GM18517 (cell line): ENCODE measurements at regions not wholly inside any gene's neighbourhood (a gene's known extent, or its start where the extent isn't known, plus 50 kb on each side); places are given as distances from the start of the nearest gene placed in this dataset.

ENCODE experiments used
- ATAC-seq: cut with Tn5 transposase; IDR thresholded peaks from one replicate; pipeline ENCODE4 v1.9.1; 2021; ENCODE audit warnings: mild to moderate bottlenecking, moderate library complexity; ENCODE audit not compliant: unreplicated experiment

DNA sequence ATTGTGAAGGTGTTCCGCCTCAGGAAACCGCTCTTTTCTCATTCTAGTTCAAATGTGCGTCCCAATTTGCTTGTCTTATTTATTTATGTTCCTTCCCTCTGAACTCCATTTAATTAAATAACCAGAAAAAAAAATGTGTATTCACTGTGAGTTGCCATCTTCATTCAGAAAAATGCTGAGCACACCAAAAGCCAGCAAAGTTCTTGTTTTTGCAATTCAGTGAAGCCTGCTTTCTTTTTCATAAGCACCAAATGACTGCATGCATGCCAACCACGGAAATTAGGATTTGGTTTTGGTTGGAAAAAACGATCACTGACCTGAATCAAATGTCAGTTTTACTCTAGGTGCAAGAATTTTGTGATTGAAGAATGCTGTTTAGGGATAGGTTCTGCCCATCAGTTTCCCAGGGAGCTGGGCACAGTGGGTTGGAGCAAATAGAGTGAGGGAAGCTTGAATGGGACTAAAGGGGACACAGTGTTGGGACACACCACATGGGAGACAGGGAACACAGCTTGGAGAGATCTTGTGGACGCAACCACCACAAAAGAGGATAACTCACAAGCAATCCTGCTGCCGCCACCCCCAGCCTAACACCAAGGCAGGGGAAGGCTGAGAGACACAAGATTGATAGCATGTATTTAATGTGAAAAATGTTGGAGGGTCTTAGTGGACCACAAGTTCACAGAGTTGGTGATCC, 183.4 kb upstream of the GALNT2 start:
- ATAC-seq = no peak

GRCh38 chr1:229884765-229885164, 182.3 kb upstream of the GALNT2 start:
- ATAC-seq = no peak

- no peak for ATAC-seq
Observed at GRCh38 chr1:229885568-229886495, 181.2 kb upstream of the GALNT2 start.

DNA sequence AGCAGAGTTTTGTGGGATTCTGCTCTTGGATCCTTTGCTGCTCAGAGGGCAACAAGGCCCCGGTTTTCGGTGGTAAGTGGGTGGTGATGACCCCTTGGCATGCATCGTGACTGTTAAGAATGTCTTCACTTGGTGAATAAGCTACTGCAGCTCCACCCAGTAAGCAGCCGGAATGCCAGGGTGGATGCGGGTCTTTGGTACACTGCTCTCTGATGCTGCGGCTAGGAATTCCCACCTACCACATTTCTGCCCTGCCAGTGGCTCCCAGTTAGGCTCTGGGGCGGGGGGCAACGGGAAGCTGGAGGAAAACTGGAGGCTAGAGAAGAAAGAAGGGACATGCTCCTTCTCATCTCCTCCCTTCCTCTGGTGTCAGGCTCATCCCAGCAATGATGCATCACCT, 180.4 kb upstream of the GALNT2 start:
- no peak for ATAC-seq

DNA sequence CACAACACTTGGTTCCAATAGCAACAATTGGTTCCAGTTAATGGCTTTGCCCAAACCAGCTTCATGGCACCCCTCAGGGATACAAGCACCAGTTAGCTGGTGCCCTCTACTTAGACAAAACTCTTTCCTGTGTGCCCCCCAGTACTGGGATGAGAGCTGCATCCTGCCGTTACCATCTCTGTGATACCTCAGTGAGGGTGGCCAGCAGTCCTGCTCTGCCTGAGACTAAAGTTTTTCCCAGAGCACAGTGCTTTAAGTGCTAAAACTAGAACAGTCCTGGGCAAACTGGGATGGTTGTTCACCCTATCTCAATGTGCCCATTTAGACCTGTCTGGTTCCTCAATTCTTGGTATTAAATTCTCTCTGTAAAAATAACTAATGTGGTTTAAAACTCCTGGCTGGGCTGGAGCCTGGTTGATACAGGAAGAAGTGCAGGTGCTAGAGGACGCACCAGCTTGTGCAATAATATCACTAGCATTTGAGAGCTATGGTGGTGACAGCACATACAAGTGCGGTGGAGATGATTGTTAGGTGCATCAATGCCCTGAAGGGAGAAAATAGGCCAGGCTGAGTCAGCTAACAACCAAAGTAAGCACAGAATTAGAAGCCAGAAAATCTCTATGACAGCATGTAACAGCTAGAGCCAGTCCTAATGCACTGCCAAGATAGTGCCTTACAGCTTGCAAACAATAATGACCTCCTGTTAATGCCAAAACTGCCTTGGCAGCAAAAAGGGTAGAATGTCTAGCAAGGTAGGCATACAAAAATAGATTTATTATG, 179.8 kb upstream of the GALNT2 start:
- ATAC-seq = no peak

- ATAC-seq = no peak
Observed at GRCh38 chr1:229888157-229888556, 178.9 kb upstream of the GALNT2 start.

DNA sequence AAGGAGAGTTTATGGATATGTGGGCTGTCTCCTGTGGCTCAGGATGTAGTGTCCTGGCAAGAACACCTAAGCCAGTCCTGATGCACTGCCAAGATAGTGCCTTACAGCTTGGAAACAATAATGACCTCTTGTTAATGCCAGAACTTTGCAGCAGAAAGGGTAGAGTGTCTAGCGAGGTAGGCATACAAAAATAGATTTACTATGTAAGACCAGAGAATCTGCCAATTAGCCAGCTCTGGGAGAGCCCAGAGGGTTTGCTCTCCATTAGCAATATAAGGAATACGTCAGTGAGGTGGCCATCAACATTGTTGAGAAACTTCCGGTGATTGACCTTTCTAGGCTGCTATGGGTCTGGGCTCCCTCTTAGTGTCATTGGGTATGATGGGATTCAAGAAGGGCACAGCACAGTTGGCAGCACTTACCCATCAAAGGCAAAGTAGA, 178.5 kb upstream of the GALNT2 start:
- ATAC-seq = no peak

DNA sequence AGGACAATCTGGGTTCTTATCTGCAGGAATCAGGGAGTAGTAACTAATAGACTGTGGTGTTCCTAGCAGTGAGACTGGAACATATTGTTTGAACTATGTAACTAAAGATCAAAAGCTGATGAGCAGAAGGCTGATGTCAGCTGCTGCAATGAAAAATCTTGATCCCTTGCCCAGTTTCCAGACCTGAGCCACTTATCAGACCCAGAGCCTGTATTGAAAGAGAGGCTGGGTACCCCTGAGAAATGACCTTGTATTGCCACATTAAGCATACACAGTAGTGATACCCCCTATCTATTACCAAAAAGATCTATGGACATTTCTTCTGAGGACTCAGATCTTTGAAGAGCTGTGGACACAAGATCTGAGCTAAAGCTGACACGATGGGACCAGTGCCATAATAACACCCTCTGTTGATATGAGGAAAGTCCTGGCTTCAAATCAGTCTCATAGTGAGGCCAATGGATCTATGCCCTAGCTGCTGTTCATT, 178.0 kb upstream of the GALNT2 start:
- ATAC-seq = no peak

- ATAC-seq = no peak
Observed at GRCh38 chr1:229891227-229891626, 175.8 kb upstream of the GALNT2 start.

DNA sequence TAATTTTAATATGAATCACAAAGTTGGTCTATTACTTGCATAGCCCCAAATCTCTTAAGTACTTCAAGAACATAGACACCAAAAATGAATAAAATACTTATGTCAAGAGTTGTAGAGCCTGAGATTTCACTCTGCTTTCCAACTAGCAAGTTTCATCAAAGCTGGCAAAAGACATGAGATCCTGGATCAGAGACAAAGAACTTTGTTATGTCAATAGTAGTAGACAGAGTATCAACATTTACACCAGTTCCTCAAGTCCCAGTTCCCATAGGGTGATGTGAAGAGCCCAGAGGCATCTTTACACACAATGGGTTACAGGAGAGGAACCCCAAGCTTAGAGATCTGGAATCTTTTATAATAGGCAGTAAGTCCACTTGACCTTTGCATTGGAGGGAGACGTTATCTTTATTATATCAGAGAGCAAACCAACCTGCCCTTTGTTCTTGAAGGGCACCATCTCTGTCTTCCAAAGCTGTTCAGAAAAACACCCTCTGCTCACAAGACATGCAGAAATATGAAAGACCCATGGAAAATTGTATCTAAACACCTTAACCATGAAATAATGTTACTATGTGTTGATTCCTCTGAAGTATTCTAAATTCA, 174.4 kb upstream of the GALNT2 start:
- no peak for ATAC-seq

DNA sequence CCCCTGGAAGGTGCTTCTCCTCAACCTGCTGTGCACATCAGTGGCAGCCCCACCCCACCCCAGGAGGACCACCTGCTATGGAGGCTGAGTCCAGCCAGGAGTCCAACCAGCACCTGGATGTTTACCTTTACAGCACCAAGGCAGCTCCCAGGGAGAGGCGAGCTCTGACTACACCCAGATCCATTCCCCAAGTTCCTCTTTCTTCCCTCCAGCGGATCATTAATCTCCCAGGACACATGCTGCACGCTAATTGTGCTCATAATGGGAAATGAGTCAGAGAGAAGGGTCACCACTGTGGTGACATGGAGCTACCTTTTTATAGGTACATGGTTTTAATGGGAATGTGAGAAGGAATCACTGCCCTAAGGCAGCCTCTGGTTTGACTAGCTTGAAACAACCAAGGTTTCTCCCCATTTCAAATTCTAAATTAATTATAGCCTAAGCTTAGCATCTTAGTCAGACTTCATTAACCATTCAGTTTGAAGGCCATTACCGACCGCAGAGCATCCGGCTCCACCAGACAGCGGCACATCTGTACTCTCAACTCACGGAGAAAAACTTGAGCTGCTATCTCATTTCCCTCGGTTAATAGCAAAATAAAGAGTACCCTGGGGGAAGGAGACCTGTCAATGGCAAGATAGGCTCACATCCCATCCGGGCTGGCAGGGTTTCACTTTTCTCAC, 173.1 kb upstream of the GALNT2 start:
- no peak for ATAC-seq

GRCh38 chr1:229894532-229894931, 172.5 kb upstream of the GALNT2 start:
- no peak for ATAC-seq

- no peak for ATAC-seq
Observed at GRCh38 chr1:229895605-229896004, 171.4 kb upstream of the GALNT2 start.

DNA sequence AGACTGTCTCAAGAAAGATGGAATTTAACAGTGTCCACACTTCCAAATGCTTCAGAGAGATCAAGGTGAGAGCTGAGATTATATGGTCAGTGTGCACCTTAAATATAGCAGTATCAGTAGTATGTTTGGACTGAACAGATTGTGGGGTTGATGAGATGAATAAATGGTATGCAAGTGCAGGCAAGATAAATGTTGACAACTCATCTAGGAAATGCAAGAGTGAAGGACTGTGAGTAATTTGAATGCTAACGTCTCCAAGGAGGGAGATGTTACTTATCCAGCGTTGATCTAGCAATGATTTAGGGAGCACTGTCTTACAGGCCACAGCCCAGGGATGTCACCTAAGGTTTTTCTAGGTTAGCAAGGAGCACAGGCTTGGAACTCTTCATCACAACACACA, 170.7 kb upstream of the GALNT2 start:
- ATAC-seq = no peak

DNA sequence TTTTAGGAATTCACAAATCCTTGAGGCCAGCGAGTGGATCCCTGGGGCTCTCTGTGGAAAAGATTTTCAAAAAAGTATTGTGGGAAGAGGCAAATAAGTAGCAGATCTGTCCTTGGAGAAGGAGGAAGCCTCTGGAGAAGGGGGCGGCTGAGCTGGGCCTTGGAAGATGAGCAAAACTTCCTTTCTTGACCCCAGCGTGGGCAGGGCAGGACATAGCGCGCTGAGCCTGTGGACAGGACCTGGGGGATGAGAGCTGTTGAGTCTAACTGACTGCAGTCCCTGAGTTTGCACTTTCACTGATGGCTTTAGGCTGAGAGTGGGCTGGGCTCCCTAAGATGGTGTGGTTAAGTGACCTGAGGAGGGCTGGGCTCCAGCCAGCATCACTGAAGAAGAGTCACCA, 170.2 kb upstream of the GALNT2 start:
- no peak for ATAC-seq

GRCh38 chr1:229897501-229897900, 169.5 kb upstream of the GALNT2 start:
- ATAC-seq = no peak

GRCh38 chr1:229900220-229900619, 166.8 kb upstream of the GALNT2 start:
- no peak for ATAC-seq

- ATAC-seq = no peak
Observed at GRCh38 chr1:229905031-229905545, 161.9 kb upstream of the GALNT2 start.

DNA sequence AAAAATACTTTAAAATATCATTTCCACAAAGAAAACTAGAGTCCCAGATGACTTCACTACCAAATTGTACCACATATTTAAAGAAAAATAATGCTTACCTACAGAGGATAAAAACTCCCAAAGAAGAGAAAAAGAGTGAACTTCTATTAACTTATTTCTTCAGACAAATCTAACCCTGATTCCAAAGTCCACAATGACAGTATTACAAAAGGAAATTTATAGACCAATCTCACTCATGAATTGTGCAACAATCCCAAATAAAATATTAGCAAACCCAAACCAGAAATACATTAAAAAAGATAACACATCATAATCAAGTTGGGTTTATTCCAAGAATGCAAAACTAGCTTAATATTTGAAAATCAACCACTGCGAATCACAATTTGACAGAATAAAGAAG, 161.4 kb upstream of the GALNT2 start:
- no peak for ATAC-seq
